ENCODE measurements at regions not wholly inside any gene's neighbourhood (a gene's known extent, or its start where the extent isn't known, plus 50 kb on each side); places are given as distances from the start of the nearest gene placed in this dataset.

DNA sequence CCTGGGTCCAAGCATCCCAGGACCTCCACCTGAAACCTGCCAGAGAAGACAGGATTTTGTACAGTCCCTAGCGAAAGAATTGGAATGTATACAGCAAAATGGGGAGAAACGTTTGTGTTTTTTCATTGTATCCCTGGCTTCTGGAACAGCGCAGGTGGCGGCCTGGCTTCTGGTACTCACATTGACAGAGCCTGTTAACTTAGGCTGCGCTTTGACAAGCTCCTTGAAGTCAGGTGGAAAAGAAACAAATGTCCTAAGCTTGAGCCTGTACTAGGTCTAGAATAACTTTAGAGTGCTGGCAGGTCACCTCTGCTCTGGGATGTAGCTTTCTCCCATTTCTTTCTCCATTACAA, 343.7 kb upstream of the KLF3 start:
- Histone ChIP-seq H3K9me1 (ENCODE audit: control insufficient read depth, insufficient read depth, low read length) (no peaks in the 10 kb centered on the region), H3K27ac (ENCODE audit: extremely low read depth, low read depth, low read length) (peak overlapping the region; percentile 44; the same call in 2 of the 3 replicates), H4K20me1 (replicated peaks; ENCODE audit: control insufficient read depth, insufficient read depth, low read length) (no peaks in the 10 kb centered on the region), H3K4me3 (no peak overlapping the region), H3K4me1 (replicated peaks in 1 of 2; ENCODE audit: control insufficient read depth in 2 of 2, insufficient read depth in 2 of 2, low read length in 2 of 2) (peaks cover 8 to 29% of the 10 kb centered on the region in 2 experiments), H3K4me2 (ENCODE audit: insufficient read depth, low read length) (no peak overlapping the region), H3K36me3 (ENCODE audit: control insufficient read depth, insufficient read depth, low read length) (no peaks in the 10 kb centered on the region), H3K27me3 (ENCODE audit: control insufficient read depth in 2 of 2, insufficient read depth in 2 of 2, low read length in 2 of 2) (no peaks in the 10 kb centered on the region), H2AFZ (ENCODE audit: low read depth, low read length) (peak overlapping the region; percentile 97), H3K9me3 (replicated peaks; ENCODE audit: control insufficient read depth, insufficient read depth, low read depth, low read length) (peaks cover 2% of the 10 kb centered on the region), H3K9ac (ENCODE audit: insufficient read depth in 1 of 2, low read depth in 2 of 2, low read length in 2 of 2) (peak overlapping the region; percentile 40 to 60), H3K79me2 (ENCODE audit: control insufficient read depth, insufficient read depth, low read length) (no peaks in the 10 kb centered on the region)
- FAIRE-seq, result no peak
- ATAC-seq, result no peak
- in situ Hi-C loops (cut with MboI), result no loop called here
- 77% methylated on average over 5 of the region's 5 CpGs for WGBS (ENCODE audit: insufficient coverage, low coverage, missing lambda C conversion rate)
- ChIA-PET CTCF (ENCODE audit: low intra/inter-chr PET ratio) (interaction anchor here (1.5 kb wide), 1 partner anchor 354 kb away, joined by 6 read pairs; no protein-coding TSS in a partner anchor), POLR2A (interaction anchor here (0.9 to 2.1 kb wide), 4 partner anchors 42 to 346 kb away, joined by 3 to 7 read pairs (median 6); no protein-coding TSS in a partner anchor)
- intact Hi-C loops (cut with micrococcal nuclease), result loop anchor here (1.0 to 10.0 kb wide), 2 partner anchors 141 to 144 kb away; no protein-coding TSS in a partner anchor
- DNase-seq (ENCODE audit: extremely low read depth in 1 of 4, low spot score in 3 of 4), result no peak
- no TSS peak for BruUV-seq (replicated peaks)
- TF ChIP-seq ZNF830 (CRISPR knock-in tag; IDR thresholded peaks at IDR 0.05), result no peak
- TF ChIP-seq TARDBP (IDR thresholded peaks at IDR 0.05), result no peak
- TF ChIP-seq TCF7L2 (IDR thresholded peaks at IDR 0.05; ENCODE audit: low read depth, low read length), result no peak
- TF ChIP-seq, protein P1, sequence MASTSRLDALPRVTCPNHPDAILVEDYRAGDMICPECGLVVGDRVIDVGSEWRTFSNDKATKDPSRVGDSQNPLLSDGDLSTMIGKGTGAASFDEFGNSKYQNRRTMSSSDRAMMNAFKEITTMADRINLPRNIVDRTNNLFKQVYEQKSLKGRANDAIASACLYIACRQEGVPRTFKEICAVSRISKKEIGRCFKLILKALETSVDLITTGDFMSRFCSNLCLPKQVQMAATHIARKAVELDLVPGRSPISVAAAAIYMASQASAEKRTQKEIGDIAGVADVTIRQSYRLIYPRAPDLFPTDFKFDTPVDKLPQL (IDR thresholded peaks at IDR 0.05; ENCODE audit: extremely low read depth, insufficient read length), result no peak
- TF ChIP-seq, protein P2, sequence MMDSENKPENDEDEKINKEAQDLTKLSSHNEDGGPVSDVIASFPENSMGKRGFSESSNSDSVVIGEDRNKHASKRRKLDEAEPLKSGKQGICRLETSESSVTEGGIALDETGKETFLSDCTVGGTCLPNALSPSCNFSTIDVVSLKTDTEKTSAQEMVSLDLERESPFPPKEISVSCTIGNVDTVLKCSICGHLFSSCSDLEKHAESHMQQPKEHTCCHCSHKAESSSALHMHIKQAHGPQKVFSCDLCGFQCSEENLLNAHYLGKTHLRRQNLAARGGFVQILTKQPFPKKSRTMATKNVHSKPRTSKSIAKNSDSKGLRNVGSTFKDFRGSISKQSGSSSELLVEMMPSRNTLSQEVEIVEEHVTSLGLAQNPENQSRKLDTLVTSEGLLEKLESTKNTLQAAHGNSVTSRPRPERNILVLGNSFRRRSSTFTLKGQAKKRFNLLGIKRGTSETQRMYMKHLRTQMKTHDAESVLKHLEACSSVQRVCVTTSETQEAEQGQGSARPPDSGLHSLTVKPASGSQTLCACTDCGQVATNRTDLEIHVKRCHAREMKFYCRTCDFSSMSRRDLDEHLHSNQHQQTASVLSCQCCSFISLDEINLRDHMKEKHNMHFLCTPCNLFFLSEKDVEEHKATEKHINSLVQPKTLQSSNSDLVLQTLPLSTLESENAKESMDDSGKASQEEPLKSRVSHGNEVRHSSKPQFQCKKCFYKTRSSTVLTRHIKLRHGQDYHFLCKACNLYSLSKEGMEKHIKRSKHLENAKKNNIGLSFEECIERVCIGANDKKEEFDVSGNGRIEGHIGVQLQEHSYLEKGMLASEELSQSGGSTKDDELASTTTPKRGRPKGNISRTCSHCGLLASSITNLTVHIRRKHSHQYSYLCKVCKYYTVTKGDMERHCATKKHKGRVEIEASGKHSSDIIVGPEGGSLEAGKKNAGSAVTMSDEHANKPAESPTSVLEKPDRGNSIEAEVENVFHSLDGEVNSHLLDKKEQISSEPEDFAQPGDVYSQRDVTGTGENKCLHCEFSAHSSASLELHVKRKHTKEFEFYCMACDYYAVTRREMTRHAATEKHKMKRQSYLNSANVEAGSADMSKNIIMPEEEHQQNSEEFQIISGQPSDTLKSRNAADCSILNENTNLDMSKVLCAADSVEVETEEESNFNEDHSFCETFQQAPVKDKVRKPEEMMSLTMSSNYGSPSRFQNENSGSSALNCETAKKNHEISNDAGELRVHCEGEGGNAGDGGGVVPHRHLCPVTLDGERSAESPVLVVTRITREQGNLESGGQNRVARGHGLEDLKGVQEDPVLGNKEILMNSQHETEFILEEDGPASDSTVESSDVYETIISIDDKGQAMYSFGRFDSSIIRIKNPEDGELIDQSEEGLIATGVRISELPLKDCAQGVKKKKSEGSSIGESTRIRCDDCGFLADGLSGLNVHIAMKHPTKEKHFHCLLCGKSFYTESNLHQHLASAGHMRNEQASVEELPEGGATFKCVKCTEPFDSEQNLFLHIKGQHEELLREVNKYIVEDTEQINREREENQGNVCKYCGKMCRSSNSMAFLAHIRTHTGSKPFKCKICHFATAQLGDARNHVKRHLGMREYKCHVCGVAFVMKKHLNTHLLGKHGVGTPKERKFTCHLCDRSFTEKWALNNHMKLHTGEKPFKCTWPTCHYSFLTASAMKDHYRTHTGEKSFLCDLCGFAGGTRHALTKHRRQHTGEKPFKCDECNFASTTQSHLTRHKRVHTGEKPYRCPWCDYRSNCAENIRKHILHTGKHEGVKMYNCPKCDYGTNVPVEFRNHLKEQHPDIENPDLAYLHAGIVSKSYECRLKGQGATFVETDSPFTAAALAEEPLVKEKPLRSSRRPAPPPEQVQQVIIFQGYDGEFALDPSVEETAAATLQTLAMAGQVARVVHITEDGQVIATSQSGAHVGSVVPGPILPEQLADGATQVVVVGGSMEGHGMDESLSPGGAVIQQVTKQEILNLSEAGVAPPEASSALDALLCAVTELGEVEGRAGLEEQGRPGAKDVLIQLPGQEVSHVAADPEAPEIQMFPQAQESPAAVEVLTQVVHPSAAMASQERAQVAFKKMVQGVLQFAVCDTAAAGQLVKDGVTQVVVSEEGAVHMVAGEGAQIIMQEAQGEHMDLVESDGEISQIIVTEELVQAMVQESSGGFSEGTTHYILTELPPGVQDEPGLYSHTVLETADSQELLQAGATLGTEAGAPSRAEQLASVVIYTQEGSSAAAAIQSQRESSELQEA (IDR thresholded peaks at IDR 0.05; ENCODE audit: low read depth), result no peak
- TF ChIP-seq RBM25 (IDR thresholded peaks at IDR 0.05; ENCODE audit: low read depth, low read length, severe bottlenecking), result no peak
- TF ChIP-seq HNRNPL (IDR thresholded peaks at IDR 0.05; ENCODE audit: low read depth, low read length), result no peak
- no peak for TF ChIP-seq ZNF561 (CRISPR knock-in tag; conservative IDR thresholded peaks at IDR 0.05)
- TF ChIP-seq, protein P3, sequence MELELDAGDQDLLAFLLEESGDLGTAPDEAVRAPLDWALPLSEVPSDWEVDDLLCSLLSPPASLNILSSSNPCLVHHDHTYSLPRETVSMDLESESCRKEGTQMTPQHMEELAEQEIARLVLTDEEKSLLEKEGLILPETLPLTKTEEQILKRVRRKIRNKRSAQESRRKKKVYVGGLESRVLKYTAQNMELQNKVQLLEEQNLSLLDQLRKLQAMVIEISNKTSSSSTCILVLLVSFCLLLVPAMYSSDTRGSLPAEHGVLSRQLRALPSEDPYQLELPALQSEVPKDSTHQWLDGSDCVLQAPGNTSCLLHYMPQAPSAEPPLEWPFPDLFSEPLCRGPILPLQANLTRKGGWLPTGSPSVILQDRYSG (tag; conservative IDR thresholded peaks at IDR 0.05; ENCODE audit: low read depth), result no peak
- TF ChIP-seq ZNF551 (CRISPR knock-in tag; IDR thresholded peaks at IDR 0.05), result no peak
- TF ChIP-seq HCFC1 (IDR thresholded peaks at IDR 0.05; ENCODE audit: low read depth, low read length), result no peak
- TF ChIP-seq ZNF124 (CRISPR knock-in tag; IDR thresholded peaks at IDR 0.05), result no peak
- TF ChIP-seq FOXP1 (CRISPR knock-in tag; IDR thresholded peaks at IDR 0.05), result no peak
- no peak for TF ChIP-seq JUNB (CRISPR knock-in tag; conservative IDR thresholded peaks at IDR 0.05)
- TF ChIP-seq POLR2G (IDR thresholded peaks at IDR 0.05; ENCODE audit: low read depth, low read length), result no peak

Measured in K562 (cell line).